ENCODE measurements at regions not wholly inside any gene's neighbourhood (a gene's known extent, or its start where the extent isn't known, plus 50 kb on each side); places are given as distances from the start of the nearest gene placed in this dataset.

DNA sequence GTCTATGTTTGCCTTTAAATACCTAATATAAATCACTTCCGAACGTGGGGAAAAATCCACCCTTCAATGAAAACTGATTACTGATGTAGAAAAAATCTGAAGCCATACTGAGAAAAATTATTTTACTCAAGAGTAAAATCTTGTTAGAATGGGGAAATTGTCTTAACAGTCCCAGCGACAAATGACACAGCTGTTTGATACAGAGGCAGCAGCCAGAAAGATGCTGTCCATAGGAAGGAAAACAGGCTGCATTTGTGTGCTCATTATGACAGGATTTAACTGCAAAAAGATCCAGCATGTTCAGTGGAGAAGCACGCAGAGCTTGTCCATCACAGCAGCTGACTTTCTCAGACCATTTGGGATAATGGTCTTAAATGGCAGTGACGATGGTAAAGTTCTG, 443.0 kb downstream of the TFAP2B start:
- TF ChIP-seq GATA2 (IDR thresholded peaks at IDR 0.05; ENCODE audit: low read depth, low read length) (no peak), GATA3 (IDR thresholded peaks at IDR 0.05; ENCODE audit: low read depth, low read length) (0 out of 2 replicates have a peak, but pooled peaks have one; percentile 2)

- TF ChIP-seq GATA3 (IDR thresholded peaks at IDR 0.05; ENCODE audit: low read depth, low read length) (no peak), GATA2 (IDR thresholded peaks at IDR 0.05; ENCODE audit: low read depth, low read length) (no peak)
These were observed 446.8 kb downstream of the TFAP2B start for GRCh38 chr6:51265426-51265825.

DNA sequence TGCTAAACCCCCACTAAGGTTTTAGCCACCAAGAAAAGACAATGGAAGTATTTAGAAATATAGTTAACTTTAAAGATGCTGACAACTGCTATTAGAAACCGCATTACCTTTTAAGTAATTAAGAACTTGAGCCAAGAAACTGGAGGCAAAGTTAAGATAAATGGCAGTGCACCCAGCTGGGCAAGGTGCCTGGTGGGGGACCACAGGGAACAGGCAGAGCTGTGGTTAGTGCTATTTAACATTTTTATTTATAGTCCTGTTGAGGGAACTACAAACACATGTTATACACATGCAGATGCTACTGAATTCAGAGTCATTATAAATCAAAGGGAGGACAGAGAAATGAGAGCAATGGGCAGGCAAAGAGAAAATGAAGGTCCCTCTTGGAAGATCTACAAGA, 447.9 kb downstream of the TFAP2B start:
- no peak for TF ChIP-seq GATA2 (IDR thresholded peaks at IDR 0.05; ENCODE audit: low read depth, low read length)
- TF ChIP-seq GATA3 (IDR thresholded peaks at IDR 0.05; ENCODE audit: low read depth, low read length) = no peak

GRCh38 chr6:51268666-51269065, 450.0 kb downstream of the TFAP2B start:
- TF ChIP-seq GATA3 (IDR thresholded peaks at IDR 0.05; ENCODE audit: low read depth, low read length) = no peak
- no peak for TF ChIP-seq GATA2 (IDR thresholded peaks at IDR 0.05; ENCODE audit: low read depth, low read length)

DNA sequence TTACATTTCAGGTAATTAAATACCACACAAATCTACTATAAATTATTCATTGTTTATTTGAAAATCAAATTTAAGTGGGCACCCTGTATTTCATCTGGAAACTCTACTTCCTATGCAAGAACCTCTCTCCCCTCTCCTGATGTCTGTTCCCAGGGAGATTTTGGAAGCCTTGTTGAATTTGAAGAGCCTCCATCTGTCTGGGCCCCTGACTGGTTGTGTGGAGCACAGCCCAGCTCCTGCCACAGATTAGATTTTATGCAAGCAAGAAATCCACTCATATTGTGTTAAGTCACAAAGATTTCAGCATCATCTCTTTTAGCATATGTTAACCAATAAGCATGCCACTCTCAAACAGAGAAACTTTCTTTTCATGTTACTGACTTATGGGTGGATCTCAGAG, 451.2 kb downstream of the TFAP2B start:
- TF ChIP-seq GATA2 (IDR thresholded peaks at IDR 0.05; ENCODE audit: low read depth, low read length) (no peak), GATA3 (IDR thresholded peaks at IDR 0.05; ENCODE audit: low read depth, low read length) (no peak)

DNA sequence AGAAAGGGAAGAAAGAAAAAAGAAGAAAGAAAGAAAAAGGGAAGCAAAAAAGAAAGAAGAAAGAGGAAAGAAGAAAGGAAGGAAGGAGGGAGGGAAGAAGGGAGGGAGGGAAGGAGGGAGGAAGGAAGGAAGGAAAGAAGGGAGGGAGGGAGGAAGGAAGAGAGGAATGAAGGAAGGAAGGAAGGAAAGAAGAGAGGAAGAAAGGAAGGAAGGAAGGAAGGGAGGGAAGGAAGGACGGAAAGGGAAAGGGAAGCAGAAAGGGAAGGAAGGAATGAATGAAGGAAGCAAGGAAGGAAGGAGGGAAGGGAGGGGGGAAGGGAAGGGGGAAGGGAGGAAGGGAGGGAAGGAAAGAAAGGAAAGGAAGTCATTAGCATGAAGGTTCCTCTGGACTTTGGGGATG, 452.9 kb downstream of the TFAP2B start:
- TF ChIP-seq GATA3 (IDR thresholded peaks at IDR 0.05; ENCODE audit: low read depth, low read length) (no peak), GATA2 (IDR thresholded peaks at IDR 0.05; ENCODE audit: low read depth, low read length) (no peak)

DNA sequence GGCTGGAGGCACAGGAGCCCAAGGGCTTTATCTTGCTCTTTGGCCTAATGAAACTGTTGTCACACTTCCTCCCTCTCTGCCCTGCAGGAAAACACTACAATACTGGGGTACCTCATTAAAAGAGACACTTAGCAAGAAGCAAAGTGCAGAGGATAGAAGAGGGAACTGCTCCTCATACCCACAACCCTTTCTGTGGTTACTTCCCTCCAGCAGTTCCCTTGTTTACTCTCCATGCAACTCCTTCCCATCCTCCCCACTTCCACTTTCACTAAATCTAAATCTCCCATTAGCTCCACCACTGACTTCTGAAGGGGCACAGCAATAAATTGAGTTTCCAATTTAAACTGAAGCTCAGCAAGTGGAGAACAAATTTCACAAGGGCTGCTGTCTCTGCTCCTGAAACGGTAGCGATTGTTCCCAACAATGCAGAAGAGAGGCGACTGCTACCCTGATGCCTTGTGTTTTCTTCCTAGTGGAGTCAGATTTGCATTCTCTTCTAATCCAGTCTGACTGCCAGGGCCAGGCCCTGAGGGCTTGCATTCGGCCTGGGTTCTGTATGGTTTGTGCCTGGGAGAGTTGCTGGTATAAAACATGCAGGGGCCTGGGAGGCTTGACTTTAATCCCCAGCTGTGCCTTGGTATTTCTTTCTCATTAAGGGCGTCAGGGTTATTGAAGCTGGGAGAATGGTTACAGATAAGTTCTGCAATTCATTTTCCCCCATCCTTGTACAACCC, 454.7 kb downstream of the TFAP2B start:
- TF ChIP-seq GATA3 (IDR thresholded peaks at IDR 0.05; ENCODE audit: low read depth, low read length) = no peak
- no peak for TF ChIP-seq GATA2 (IDR thresholded peaks at IDR 0.05; ENCODE audit: low read depth, low read length)

DNA sequence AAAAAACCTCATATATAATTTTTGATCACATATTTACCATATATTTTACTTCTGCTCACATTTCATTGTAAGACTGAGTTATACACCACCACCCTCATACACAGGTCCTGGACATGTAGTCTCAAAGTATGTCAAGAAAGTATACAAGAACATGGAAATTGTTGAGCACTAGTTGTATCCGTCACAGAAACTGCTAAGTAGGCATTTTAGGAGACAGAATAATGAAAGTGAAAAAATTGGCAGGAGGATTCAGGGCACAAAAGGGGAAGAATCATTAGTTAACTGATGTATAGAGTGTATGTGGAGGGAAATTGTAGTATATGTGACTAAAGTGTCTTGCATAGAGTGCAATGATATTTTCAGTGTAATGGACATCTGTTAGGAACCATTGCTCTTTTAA, 458.8 kb downstream of the TFAP2B start:
- no peak for TF ChIP-seq GATA3 (IDR thresholded peaks at IDR 0.05; ENCODE audit: low read depth, low read length)
- no peak for TF ChIP-seq GATA2 (IDR thresholded peaks at IDR 0.05; ENCODE audit: low read depth, low read length)

DNA sequence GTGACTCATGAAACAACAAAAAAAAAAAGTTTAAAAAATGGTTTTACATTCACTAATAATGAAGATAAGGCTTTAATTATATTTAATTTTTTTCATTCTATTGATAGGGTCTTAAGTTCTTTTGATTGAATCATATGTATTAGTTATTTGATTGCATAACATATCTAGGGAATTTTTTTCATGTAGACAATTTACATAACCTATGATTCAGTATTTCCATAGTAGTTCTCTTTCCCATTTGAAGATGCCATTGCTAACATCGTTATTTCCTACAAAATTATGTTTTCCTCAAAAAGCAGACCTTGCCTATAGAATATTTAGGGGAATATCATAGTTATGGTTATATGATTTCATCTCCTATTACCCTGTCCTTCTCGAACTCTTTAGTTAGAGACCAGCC, 463.4 kb downstream of the TFAP2B start:
- TF ChIP-seq GATA3 (IDR thresholded peaks at IDR 0.05; ENCODE audit: low read depth, low read length) = no peak
- no peak for TF ChIP-seq GATA2 (IDR thresholded peaks at IDR 0.05; ENCODE audit: low read depth, low read length)

DNA sequence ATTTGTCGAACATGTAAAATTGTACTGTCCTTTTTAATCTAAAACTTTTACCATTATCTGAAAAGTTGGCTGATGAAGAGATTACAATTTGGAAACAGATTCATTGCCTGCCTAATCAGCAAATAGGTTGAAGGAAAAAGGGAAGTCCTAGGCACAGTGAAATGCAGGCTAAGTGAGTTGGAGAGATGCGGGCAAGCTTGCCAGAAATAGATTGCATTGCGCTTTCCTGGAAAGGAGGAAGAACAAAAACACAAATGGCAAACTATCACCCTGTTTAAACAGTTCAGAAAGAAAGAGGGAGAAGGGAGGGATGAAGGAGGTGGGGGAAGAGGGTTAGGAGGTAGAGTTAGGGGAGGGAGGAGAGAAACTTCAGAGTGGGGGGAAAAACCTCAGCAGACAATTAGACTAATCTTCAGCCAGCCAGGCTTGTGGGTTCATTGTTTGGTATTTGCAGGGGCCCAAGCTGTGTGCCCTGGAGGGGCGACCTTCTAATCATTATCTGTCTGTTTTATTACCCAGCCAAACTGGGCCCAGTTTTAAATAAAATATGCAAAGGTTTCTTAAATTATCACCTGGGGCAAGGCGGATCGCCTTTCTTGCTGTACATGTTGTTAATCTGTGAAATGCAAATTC, 465.2 kb downstream of the TFAP2B start:
- TF ChIP-seq GATA3 (IDR thresholded peaks at IDR 0.05; ENCODE audit: low read depth, low read length) (no peak), GATA2 (IDR thresholded peaks at IDR 0.05; ENCODE audit: low read depth, low read length) (no peak)

DNA sequence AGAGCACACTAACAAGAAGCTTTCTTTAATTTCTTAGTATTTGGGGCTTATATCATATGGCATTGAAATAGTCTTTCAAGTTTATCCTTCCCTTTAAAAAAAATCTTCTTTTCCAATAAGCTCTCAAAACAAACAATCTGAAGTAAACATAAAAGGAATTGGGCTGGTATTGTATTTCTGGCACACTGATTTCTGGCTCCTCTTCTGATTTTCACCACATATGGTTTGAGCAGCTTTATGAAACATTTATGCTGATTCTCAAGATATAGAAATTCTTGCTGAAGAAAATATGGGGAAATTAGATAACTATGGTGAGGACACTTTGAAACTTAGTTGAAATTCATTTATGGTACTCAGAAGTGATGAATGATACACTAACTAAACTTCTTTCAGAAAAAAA, 467.2 kb downstream of the TFAP2B start:
- TF ChIP-seq GATA3 (IDR thresholded peaks at IDR 0.05; ENCODE audit: low read depth, low read length) (no peak), GATA2 (IDR thresholded peaks at IDR 0.05; ENCODE audit: low read depth, low read length) (no peak)

- TF ChIP-seq GATA2 (IDR thresholded peaks at IDR 0.05; ENCODE audit: low read depth, low read length) = no peak
- TF ChIP-seq GATA3 (IDR thresholded peaks at IDR 0.05; ENCODE audit: low read depth, low read length) = no peak
These were observed 470.4 kb downstream of the TFAP2B start for GRCh38 chr6:51289041-51289440.

DNA sequence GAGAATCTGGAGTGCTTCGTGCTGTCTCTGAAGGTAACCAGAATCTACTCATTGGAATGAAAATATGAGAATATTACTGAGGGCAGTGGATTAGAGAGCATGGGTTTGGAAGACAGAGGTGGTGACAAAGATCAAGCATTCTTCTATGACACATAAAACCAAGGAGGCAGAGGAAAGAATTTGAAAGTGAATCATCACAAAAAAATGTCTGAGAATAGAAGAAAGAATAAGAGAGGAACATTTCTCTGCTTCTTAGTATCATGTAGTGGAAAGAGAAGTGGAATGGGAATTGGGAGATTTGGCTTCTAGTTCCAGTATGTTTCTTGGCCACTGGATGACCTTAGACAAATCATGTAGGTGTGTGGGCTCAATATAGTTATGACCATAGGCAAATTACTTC, 474.0 kb downstream of the TFAP2B start:
- TF ChIP-seq GATA3 (IDR thresholded peaks at IDR 0.05; ENCODE audit: low read depth, low read length) = no peak

DNA sequence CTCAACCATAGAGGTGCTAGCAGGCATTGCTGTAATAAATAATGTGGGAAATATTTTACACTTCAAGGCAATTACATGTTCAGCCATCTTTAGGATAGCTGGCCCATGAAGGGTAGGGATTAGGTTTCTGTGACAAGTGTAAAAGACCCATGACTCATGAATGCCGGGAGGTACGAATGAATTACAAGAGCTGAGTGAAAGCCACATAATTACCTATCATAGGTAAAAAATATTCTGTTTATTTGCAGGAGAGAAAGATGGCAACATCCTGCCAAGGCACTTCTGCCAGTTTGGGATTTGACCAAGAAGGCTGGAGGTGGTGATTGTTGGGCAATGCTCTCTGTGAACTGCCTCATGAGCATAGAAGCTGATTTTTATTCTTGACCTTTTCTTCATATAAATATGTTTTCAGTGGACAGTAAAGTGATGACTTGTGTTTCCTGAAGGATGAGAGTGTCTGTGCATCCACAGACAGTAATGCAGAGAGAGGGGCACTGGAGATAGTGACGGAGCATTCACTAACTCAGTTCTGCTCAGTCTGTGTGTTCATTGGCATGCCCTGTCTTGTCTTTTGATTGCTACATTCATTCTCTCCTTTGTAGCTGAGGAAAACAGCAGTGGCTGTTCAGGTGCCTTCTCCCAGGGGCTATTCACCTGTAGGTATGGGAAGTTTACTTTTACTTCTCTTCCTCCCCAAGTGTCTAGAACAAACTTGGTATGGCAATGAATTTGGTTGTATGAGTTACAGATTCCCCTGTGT, 481.1 kb downstream of the TFAP2B start:
- TF ChIP-seq GATA3 (IDR thresholded peaks at IDR 0.05; ENCODE audit: low read depth, low read length) (no peak), GATA2 (IDR thresholded peaks at IDR 0.05; ENCODE audit: low read depth, low read length) (no peak)

- TF ChIP-seq GATA2 (IDR thresholded peaks at IDR 0.05; ENCODE audit: low read depth, low read length) (no peak), GATA3 (IDR thresholded peaks at IDR 0.05; ENCODE audit: low read depth, low read length) (no peak)
These were observed 481.8 kb downstream of the TFAP2B start for GRCh38 chr6:51300510-51300909.

Data from SH-SY5Y (cell line).